ENCODE measurements at regions not wholly inside any gene's neighbourhood (a gene's known extent, or its start where the extent isn't known, plus 50 kb on each side); places are given as distances from the start of the nearest gene placed in this dataset.
"Not testable (repeated sequence)": the region's sequence is repeated elsewhere in the genome, so short reads cannot be mapped to it uniquely, and the experiment has no call there.

DNA sequence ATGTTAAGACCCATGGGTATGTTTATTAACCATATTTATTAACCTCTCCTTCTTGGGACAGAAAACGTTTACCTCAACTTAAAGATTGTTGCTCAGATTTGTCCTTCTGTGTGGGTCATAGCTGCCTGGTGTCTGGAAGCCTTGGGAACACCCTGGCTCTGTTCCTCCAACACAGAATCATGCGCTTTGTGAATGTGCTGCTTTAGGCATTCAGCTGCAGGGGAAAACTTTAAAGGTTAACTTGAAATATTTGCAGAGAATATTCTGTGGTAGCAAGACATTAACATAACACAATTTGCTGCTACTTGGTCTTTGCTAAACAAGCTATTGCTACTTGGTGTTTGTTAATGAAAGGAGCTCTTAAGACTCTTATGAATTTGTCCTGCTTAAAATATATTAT, 50.5 kb upstream of the THOC3 start:
- not testable (repeated sequence) for DNase-seq (ENCODE audit: low read depth)

DNA sequence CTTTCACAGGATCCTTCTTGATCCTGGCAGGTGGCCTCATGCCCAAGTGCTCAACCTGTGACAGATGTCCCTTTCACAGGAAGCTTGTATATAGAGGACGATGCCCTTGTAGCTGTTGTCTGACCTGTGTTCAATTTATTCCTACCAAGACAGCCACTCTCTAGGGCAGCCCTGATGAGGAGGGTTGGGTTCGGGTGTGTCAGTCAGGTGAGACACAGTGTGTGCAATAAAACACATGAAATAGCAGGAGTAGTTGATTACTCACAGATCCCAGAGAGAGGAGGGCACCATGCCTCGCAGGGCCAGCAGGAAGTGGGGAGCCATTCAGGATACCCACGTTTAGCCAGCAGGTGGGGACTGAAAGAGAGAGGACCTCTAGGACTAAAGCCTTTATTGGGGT, 52.7 kb upstream of the THOC3 start:
- not testable (repeated sequence) for DNase-seq (ENCODE audit: low read depth)

GRCh38 chr5:176023535-176023934, 55.4 kb upstream of the THOC3 start:
- not testable (repeated sequence) for DNase-seq (ENCODE audit: low read depth)

GRCh38 chr5:176029445-176029844, 61.3 kb upstream of the THOC3 start:
- not testable (repeated sequence) for DNase-seq (ENCODE audit: low read depth)

DNA sequence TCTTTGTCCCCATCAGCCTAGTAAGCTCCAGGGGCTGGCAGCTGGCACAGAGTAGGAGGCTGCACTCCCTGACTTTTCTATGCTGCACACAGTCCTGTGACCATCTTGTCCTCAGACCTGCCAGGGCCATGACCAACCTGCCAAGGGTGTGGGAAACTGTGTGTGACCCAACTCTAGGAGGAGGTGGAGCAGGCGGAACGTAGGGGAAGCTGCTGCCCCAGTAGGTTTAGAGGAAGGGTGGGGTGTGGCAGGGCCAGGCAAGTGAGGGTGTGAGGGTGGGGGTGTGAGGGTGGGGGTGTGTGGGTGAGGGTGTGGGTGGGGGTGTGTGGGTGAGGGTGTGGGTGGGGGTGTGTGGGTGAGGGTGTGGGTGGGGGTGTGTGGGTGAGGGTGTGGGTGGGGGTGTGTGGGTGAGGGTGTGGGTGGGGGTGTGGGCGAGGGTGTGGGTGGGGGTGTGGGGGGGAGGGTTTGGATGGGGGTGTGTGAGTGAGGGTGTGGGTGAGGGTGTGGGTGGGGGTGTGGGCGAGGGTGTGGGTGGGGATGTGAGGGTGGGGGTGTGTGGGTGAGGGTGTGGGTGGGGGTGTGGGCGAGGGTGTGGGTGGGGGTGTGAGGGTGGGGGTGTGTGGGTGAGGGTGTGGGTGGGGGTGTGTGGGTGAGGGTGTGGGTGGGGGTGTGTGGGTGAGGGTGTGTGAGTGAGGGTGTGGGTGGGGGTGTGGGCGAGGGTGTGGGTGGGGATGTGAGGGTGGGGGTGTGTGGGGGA, 62.4 kb upstream of the THOC3 start:
- not testable (repeated sequence) for DNase-seq (ENCODE audit: low read depth)

GRCh38 chr5:176031118-176031510, 63.0 kb upstream of the THOC3 start:
- not testable (repeated sequence) for DNase-seq (ENCODE audit: low read depth)

DNA sequence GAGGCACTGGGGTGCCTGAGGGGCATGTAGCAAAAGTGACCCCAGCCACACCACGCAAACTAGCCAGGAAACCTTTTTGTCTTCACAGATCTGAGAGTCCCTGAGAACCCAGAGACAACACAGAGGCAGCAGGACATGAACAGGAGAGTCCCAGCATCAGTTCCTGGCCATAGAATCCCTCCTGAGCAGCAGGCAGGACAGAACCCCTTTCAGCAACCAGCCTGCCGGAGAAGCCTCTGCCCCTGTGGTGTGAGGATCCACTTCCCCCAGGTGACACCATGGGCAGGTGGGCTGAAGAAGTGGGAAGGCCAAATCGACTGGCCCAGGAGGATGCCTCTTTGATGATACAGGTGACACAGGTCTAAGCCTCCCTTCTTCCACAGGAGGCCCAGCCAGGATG, 65.1 kb upstream of the THOC3 start:
- not testable (repeated sequence) for DNase-seq (ENCODE audit: low read depth)

DNA sequence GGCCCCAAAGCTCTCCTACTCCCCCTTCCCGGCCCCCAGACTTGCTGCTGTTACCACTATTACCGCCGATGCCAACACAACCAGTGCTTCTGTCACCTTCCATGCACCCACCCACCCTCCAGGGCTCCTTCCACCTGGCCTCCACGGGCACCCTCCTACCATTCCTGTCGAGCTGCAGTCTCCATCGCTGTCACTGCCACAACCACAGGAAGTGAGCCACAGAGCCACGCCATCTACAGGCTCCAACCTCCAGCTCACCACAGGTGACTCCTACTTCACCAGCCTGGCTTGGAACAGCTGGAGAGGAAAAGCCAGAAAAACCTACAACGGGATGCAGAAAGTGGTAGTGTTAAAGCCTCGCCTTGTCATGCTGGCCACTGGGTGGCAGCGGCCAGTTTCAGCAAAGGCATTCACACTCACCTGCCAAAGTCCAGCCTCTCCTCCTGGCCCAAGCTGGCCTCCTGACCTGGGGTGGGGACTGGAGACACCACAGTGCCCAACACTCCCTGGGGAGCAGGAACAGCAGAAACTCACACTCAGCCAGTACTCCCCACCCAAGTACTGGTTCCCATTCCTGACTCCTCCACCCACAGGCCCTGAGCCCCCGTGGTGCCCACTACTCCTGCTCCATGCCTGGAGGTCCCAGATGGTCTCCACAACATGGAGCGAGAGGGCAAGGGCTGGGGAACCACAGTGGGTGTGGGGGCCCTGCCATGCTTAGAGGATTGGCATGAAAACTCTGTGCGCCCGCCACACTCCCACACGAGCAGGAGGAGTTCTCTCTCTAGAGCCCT, 66.5 kb upstream of the THOC3 start:
- not testable (repeated sequence) for DNase-seq (ENCODE audit: low read depth)

- DNase-seq (ENCODE audit: low read depth): not testable (repeated sequence)
Measured at GRCh38 chr5:176035201-176035530, 67.1 kb upstream of the THOC3 start.

DNA sequence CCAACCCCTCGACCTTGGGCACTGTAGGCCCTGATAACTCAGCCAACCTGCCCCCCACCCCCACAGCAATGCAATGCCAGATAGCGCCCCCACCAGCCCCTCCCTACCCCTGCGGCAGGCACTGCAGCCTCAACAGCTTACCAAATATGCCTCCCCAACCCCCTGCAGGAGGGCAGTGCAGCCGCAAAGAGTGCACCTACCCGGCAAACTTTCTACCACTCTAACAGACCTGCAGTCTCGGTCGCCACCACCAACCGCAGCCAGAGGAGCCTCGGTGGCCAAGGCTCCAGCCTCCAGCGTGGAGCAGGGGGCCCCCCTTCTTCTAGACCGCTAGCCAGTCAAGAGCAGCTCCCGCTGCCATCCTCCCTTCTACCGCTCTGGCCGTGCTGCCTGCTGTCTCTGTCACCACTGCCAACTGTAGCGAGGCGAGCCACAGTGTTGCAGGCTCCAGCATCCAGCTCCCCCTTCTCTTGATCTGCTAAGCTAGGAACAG, 67.7 kb upstream of the THOC3 start:
- not testable (repeated sequence) for DNase-seq (ENCODE audit: low read depth)

- not testable (repeated sequence) for DNase-seq (ENCODE audit: low read depth)
Measured at GRCh38 chr5:176036391-176036790, 68.3 kb upstream of the THOC3 start.

DNA sequence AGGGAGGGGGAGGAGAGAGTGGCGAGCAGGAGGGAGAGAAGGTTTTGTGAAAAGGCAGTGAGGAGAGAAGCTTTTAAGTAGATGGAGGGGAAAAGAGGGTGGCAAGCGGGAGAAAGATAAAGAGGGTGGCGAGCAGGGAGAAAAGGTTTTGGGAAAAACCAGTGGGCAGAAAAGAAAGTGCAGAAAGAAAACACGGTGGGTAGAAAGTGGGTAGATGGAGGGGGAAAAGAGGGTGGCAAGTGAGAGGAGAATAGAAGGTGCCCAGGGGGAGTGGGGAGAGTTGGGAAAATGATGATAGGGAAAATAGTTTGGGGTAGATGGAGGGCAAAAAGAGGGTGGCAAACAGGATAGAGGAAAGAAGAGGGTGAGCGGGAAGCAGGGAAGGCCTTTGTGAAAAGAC, 69.1 kb upstream of the THOC3 start:
- not testable (repeated sequence) for DNase-seq (ENCODE audit: low read depth)

GRCh38 chr5:176040105-176040801, 72.1 kb upstream of the THOC3 start:
- DNase-seq (ENCODE audit: low read depth): not testable (repeated sequence)

DNA sequence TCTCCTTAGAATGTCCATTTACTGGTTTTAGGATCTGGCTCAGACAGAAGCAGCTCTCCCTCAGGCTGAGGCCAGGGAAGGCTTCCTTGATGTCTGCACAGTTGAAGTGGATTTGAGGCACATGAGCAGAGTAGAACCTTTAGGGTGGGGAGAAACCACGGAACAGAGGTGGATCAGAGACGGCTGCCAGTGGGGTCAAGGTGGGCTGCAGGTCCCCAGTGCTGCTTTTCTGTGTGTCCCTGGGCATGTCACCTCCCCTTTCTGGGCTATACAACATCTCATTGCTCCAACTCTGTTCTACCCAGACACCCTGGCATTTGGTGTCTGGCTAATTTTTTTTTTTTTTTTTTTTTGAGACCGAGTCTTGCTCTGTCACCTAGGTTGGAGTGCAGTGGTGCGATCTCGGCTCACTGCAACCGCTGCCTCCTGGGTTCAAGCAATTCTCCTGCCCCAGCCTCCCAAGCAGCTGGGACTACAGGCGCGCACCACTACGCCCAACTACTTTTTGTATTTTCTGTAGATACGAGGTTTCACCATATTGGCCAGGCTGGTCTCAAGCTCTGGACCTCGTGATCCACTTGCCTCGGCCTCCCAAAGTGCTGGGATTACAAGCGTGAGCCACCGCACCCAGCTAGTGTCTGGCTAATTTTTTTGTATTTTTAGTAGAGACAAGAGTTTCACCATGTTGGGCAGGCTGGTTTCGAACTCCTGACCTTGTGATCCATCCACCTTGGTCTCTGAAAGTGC, 73.3 kb upstream of the THOC3 start:
- not testable (repeated sequence) for DNase-seq (ENCODE audit: low read depth)

GRCh38 chr5:176042020-176042658, 74.0 kb upstream of the THOC3 start:
- DNase-seq (ENCODE audit: low read depth): not testable (repeated sequence)

DNA sequence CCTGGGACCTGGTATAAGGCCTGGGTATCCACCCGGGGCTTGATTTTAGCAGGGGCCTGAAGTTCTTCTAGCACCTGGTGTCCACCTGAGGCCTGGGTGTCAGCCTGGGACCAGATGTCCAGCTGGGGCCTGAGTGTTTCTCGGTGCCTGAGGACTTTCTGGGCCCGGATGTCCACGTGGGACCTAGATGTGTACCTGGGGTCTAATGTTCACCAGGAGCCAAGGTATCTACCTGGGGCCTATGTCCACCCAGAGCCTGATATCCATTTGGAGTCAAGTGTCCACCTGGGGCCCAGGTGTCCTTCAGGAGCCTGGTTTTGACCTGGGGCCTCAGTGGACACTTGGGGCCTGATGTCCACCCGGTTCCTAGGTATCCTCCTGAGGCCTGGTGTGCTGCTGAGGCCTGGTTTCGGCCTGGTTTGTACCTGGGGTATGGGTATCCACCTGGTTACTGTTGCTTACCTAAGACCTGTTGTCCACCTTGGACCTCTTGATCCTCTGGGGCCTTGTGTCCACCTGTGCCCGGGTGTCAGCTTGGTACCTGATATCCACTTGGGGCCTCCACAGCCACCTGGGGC, 75.2 kb upstream of the THOC3 start:
- not testable (repeated sequence) for DNase-seq (ENCODE audit: low read depth)

DNA sequence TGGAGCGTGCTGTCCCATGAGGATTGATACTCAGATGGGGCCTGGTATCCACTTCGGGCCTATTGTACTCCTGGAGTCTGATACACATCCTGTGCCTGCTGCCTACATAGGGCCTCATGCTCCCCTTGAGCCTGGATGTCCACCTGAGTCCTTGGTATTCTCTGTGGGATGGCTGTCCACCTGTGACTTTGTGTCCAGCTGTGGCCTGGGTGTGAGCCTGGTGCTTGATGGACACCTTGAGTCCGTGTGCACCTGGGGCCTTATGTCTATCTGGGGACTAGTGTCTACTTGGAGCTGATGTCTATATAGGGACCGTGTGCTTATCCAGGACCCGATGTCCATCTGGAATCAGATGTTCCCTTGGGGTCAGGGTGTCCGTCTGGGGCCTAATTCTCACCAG, 75.9 kb upstream of the THOC3 start:
- DNase-seq (ENCODE audit: low read depth): not testable (repeated sequence)

DNA sequence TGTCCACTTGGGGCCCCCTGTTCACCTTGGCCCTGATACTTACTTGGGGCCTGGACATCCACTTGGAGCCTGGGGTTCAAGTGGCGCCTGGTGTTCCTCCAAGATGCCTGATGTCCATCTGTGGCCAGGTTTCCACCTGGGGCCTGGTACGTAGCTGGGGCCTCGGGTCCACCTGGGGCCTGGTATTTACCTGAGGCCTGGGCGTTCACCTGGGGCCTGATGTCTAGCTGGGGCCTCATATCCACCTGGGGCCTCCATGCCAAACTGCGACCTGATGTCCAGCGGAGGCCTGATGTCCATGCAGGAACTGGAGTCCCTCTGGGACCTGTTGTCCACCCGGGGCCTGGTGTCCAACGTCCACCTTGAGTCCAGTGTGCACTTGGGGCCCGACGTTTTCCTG, 76.3 kb upstream of the THOC3 start:
- not testable (repeated sequence) for DNase-seq (ENCODE audit: low read depth)

DNA sequence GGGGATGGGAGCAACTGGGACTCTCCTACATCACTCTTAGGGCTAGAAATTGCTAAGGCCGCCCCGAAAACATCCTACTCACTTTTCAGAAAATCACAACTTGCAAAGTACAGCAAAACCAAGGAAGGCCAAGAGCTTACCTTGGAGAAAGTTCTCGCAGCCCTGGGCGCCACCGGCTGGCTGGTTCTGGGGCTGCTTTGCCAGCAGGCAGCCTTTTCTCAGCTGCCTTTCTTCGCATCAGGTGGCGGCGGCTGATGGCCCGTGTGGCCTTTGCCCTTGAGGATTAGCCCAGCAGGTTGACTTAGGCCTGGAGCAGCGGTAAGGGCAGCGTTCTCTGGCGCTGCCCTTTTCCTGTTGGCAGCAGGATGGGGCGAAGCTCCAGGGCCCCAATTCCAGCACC, 77.3 kb upstream of the THOC3 start:
- not testable (repeated sequence) for DNase-seq (ENCODE audit: low read depth)

DNA sequence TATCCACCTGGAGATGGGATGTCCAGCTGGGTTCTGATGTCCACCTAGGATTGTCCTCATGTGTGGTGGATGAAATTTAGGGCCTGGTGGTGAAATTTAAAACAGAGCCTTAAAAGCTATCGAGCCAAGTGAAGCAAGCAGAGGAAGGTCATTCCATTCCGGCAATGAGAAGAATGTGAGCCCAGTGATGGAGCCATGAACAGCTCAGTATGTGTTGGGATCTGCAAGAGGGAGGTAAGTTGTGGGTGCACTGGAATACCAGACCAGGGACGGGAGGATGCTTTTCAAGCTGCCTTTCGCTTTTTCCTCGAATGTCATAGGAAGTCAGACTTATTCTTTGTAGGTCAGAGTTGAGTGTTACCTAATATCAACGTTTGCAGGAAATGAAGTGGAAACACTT, 80.6 kb upstream of the THOC3 start:
- DNase-seq (ENCODE audit: low read depth): not testable (repeated sequence)
